ENCODE measurements at regions not wholly inside any gene's neighbourhood (a gene's known extent, or its start where the extent isn't known, plus 50 kb on each side); places are given as distances from the start of the nearest gene placed in this dataset.

DNA sequence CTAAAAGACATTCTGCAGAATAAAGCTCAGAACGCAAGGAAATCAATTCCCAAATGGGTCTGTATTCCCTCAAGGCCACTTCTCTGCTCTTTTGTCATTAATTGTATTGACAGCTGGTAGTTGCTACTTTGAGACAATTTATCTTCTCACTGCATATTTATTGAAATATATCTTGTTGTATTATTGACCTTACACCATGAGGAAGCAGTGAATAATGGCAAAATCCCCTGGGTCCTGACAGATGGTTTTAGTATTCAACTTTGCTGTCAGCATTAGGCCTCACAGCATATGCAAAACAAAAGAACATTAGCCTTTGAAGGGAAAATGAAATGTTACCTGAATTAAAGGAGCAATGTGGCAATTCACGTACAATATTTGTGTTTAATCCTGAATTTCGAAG is 406.1 kb upstream of the TRAM1L1 start:
- no peaks in the 10 kb centered on the region for H3K79me1 ChIP-seq (replicated peaks; ENCODE audit: low read length, poor library complexity, severe bottlenecking)
- no peak overlapping the region for H2BK5ac ChIP-seq (ENCODE audit: low read depth, low read length, poor library complexity, severe bottlenecking)
- no peak overlapping the region for H2BK15ac ChIP-seq (ENCODE audit: low read depth, poor library complexity, severe bottlenecking)
- H3K4ac ChIP-seq (ENCODE audit: low read depth in 1 of 2, low read length in 2 of 2): no peak overlapping the region
- H3K23ac ChIP-seq (ENCODE audit: low read length in 2 of 2): no peak overlapping the region
- no peak overlapping the region for H4K8ac ChIP-seq (ENCODE audit: low read length)
- 75% methylated on average over 2 of the region's 3 CpGs for WGBS
- no peak overlapping the region for H3K14ac ChIP-seq (ENCODE audit: low read length in 2 of 2)
- H2AFZ ChIP-seq (ENCODE audit: low read depth, low read length): no peak overlapping the region
- H2BK120ac ChIP-seq (ENCODE audit: low read depth, low read length): no peak overlapping the region
- no peak overlapping the region for H4K91ac ChIP-seq (ENCODE audit: low read length)
- DNase-seq: no peak
- H3K27ac ChIP-seq (ENCODE audit: low read length, poor library complexity, severe bottlenecking): no peak overlapping the region
- H2BK12ac ChIP-seq (ENCODE audit: low read length in 2 of 2): no peak overlapping the region
- H3K4me1 ChIP-seq (ENCODE audit: control insufficient read depth, insufficient read depth, low read depth, low read length): no peaks in the 10 kb centered on the region
- no peak overlapping the region for H2AK5ac ChIP-seq (ENCODE audit: low read length, severe bottlenecking)
- H3K18ac ChIP-seq (ENCODE audit: low read depth in 1 of 2, low read length in 2 of 2): no peak overlapping the region
- no peak overlapping the region for H3K4me2 ChIP-seq (ENCODE audit: low read length, poor library complexity, severe bottlenecking)
- no peaks in the 10 kb centered on the region for H3K9me3 ChIP-seq (ENCODE audit: control insufficient read depth, low read length)
- H3K9ac ChIP-seq (ENCODE audit: low read length): no peak overlapping the region
- no peaks in the 10 kb centered on the region for H3K36me3 ChIP-seq (ENCODE audit: control insufficient read depth in 1 of 2, insufficient read depth in 2 of 2, low read depth in 1 of 2, low read length in 2 of 2)
- no peak overlapping the region for H3K4me3 ChIP-seq (ENCODE audit: insufficient read depth in 1 of 2, low read depth in 1 of 2, low read length in 2 of 2)
- H3K27me3 ChIP-seq (ENCODE audit: control insufficient read depth in 1 of 2, insufficient read depth in 1 of 2, low read length in 2 of 2): no peaks in the 10 kb centered on the region

DNA sequence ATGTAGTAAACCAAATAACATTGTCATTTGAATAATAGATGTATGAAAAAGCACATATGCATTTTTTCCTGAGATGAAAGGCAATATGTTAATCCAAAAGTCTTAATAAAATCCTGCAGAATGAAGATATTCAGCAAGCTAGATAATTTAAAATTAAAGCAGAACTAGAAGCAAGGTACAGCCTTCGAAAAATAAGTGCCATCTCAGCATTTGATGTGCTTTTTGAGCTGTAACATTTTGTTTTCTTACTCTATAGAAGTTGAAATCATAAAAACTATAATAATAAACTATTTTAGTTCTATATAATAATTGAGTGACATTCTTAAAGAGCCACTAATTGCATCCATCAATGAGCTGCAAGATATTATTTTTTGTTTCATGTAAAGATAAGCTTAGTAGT is 410.4 kb upstream of the TRAM1L1 start:
- H2BK5ac ChIP-seq (ENCODE audit: low read depth, low read length, poor library complexity, severe bottlenecking): no peak overlapping the region
- H3K27me3 ChIP-seq (ENCODE audit: control insufficient read depth in 1 of 2, insufficient read depth in 1 of 2, low read length in 2 of 2): no peaks in the 10 kb centered on the region

DNA sequence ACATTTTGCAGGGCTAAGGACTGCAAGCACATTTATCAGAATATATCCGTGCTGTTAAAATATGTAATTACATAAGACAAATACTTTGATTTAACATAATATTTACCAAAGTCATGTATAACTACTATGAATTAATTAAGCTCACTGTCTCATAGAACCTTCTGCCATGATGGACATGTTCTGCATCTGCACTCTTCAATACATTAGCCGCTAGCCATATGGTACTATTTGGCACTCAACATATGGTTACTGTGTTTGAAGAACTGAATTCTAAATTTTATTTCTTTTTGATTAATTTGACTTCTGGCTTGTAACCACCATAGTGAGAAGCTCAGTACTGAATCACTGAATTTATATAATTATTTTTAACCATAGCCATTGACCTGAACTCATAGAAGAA is 427.0 kb upstream of the TRAM1L1 start:
- Histone ChIP-seq H2BK120ac (ENCODE audit: low read depth, low read length) (no peak overlapping the region), H3K14ac (ENCODE audit: low read length in 2 of 2) (no peak overlapping the region), H3K9me3 (ENCODE audit: control insufficient read depth, low read length) (no peaks in the 10 kb centered on the region), H2BK5ac (ENCODE audit: low read depth, low read length, poor library complexity, severe bottlenecking) (no peak overlapping the region), H2AK5ac (ENCODE audit: low read length, severe bottlenecking) (no peak overlapping the region), H3K27me3 (ENCODE audit: control insufficient read depth in 1 of 2, insufficient read depth in 1 of 2, low read length in 2 of 2) (no peaks in the 10 kb centered on the region), H3K79me1 (replicated peaks; ENCODE audit: low read length, poor library complexity, severe bottlenecking) (no peaks in the 10 kb centered on the region), H3K4me1 (ENCODE audit: control insufficient read depth, insufficient read depth, low read depth, low read length) (no peaks in the 10 kb centered on the region), H2AFZ (ENCODE audit: low read depth, low read length) (no peak overlapping the region), H3K36me3 (ENCODE audit: control insufficient read depth in 1 of 2, insufficient read depth in 2 of 2, low read depth in 1 of 2, low read length in 2 of 2) (no peaks in the 10 kb centered on the region), H3K27ac (ENCODE audit: low read length, poor library complexity, severe bottlenecking) (no peak overlapping the region), H3K4me3 (ENCODE audit: insufficient read depth in 1 of 2, low read depth in 1 of 2, low read length in 2 of 2) (no peak overlapping the region), H2BK12ac (ENCODE audit: low read length in 2 of 2) (no peak overlapping the region), H4K91ac (ENCODE audit: low read length) (no peak overlapping the region), H3K18ac (ENCODE audit: low read depth in 1 of 2, low read length in 2 of 2) (no peak overlapping the region), H2BK15ac (ENCODE audit: low read depth, poor library complexity, severe bottlenecking) (no peak overlapping the region), H4K8ac (ENCODE audit: low read length) (no peak overlapping the region), H3K4me2 (ENCODE audit: low read length, poor library complexity, severe bottlenecking) (no peak overlapping the region), H3K23ac (ENCODE audit: low read length in 2 of 2) (no peak overlapping the region), H3K9ac (ENCODE audit: low read length) (no peak overlapping the region), H3K4ac (ENCODE audit: low read depth in 1 of 2, low read length in 2 of 2) (no peak overlapping the region)
- DNase-seq: no peak
- WGBS: 80% methylated on average over 1 of the region's 2 CpGs

More for the DNA sequence above, 410.4 kb upstream of the TRAM1L1 start:
- DNase-seq: no peak
- no peak overlapping the region for H3K9ac ChIP-seq (ENCODE audit: low read length)
- H4K91ac ChIP-seq (ENCODE audit: low read length): no peak overlapping the region
- no peak overlapping the region for H2BK15ac ChIP-seq (ENCODE audit: low read depth, poor library complexity, severe bottlenecking)
- H3K23ac ChIP-seq (ENCODE audit: low read length in 2 of 2): no peak overlapping the region
- H3K36me3 ChIP-seq (ENCODE audit: control insufficient read depth in 1 of 2, insufficient read depth in 2 of 2, low read depth in 1 of 2, low read length in 2 of 2): no peaks in the 10 kb centered on the region
- no peak overlapping the region for H3K18ac ChIP-seq (ENCODE audit: low read depth in 1 of 2, low read length in 2 of 2)
- H4K8ac ChIP-seq (ENCODE audit: low read length): no peak overlapping the region
- H2BK120ac ChIP-seq (ENCODE audit: low read depth, low read length): no peak overlapping the region
- no peaks in the 10 kb centered on the region for H3K9me3 ChIP-seq (ENCODE audit: control insufficient read depth, low read length)
- no peak overlapping the region for H2AK5ac ChIP-seq (ENCODE audit: low read length, severe bottlenecking)
- H3K4me3 ChIP-seq (ENCODE audit: insufficient read depth in 1 of 2, low read depth in 1 of 2, low read length in 2 of 2): no peak overlapping the region
- no peak overlapping the region for H3K4ac ChIP-seq (ENCODE audit: low read depth in 1 of 2, low read length in 2 of 2)
- no CpG with 5 or more reads among the region's 1 CpG for WGBS
- H3K4me1 ChIP-seq (ENCODE audit: control insufficient read depth, insufficient read depth, low read depth, low read length): no peaks in the 10 kb centered on the region
- H3K4me2 ChIP-seq (ENCODE audit: low read length, poor library complexity, severe bottlenecking): no peak overlapping the region
- H3K27ac ChIP-seq (ENCODE audit: low read length, poor library complexity, severe bottlenecking): no peak overlapping the region
- H2AFZ ChIP-seq (ENCODE audit: low read depth, low read length): no peak overlapping the region
- no peak overlapping the region for H2BK12ac ChIP-seq (ENCODE audit: low read length in 2 of 2)
- H3K79me1 ChIP-seq (replicated peaks; ENCODE audit: low read length, poor library complexity, severe bottlenecking): no peaks in the 10 kb centered on the region
- no peak overlapping the region for H3K14ac ChIP-seq (ENCODE audit: low read length in 2 of 2)

DNA sequence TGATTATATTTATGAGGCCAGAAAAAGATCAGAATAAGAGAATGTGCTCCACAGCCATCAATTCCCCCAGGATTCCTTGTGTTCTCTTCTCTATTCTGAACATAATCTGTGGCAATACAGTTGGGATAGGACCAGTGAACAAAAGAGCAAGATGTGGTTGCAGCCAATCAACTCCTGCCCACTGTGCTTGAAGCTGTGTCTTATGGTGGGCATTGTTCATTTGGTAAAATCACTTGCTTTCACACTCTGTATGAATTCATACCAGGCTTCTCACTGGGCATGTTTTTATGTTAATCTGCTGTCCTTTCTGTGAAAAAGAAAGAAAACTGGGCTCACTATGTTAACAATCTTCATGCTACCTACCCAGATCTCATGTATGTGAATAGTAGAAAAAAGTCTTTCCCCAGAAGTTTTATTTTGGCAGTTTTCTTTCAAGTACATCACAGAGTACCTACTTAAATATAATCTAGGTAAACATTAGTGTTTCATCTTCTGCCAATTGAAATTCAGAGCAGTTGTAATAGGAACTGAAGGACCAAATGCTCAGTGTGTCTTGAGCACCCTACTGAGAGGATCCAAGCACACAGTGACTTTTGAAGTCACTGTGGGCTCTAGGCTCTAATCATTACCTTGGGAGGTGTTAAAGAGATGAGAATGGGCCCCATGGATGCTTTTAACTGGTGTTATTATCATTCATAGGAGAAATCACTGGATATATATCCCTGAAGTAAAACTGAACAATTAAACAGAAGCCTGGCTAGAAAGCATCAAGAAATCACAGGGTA is 429.2 kb upstream of the TRAM1L1 start:
- no peak overlapping the region for H4K91ac ChIP-seq (ENCODE audit: low read length)
- no peak overlapping the region for H2BK15ac ChIP-seq (ENCODE audit: low read depth, poor library complexity, severe bottlenecking)

More for the DNA sequence above, 429.2 kb upstream of the TRAM1L1 start:
- Histone ChIP-seq H3K27ac (ENCODE audit: low read length, poor library complexity, severe bottlenecking) (no peak overlapping the region), H3K4me2 (ENCODE audit: low read length, poor library complexity, severe bottlenecking) (no peak overlapping the region), H3K14ac (ENCODE audit: low read length in 2 of 2) (no peak overlapping the region), H2BK12ac (ENCODE audit: low read length in 2 of 2) (no peak overlapping the region), H3K27me3 (ENCODE audit: control insufficient read depth in 1 of 2, insufficient read depth in 1 of 2, low read length in 2 of 2) (no peaks in the 10 kb centered on the region), H3K4me3 (ENCODE audit: insufficient read depth in 1 of 2, low read depth in 1 of 2, low read length in 2 of 2) (no peak overlapping the region), H2AFZ (ENCODE audit: low read depth, low read length) (no peak overlapping the region), H2BK120ac (ENCODE audit: low read depth, low read length) (no peak overlapping the region), H3K18ac (ENCODE audit: low read depth in 1 of 2, low read length in 2 of 2) (no peak overlapping the region), H3K4me1 (ENCODE audit: control insufficient read depth, insufficient read depth, low read depth, low read length) (no peaks in the 10 kb centered on the region), H3K9ac (ENCODE audit: low read length) (no peak overlapping the region), H3K23ac (ENCODE audit: low read length in 2 of 2) (no peak overlapping the region), H3K36me3 (ENCODE audit: control insufficient read depth in 1 of 2, insufficient read depth in 2 of 2, low read depth in 1 of 2, low read length in 2 of 2) (no peaks in the 10 kb centered on the region), H2BK5ac (ENCODE audit: low read depth, low read length, poor library complexity, severe bottlenecking) (no peak overlapping the region), H3K4ac (ENCODE audit: low read depth in 1 of 2, low read length in 2 of 2) (no peak overlapping the region), H2AK5ac (ENCODE audit: low read length, severe bottlenecking) (no peak overlapping the region), H3K9me3 (ENCODE audit: control insufficient read depth, low read length) (peaks cover 8% of the 10 kb centered on the region), H4K8ac (ENCODE audit: low read length) (no peak overlapping the region), H3K79me1 (replicated peaks; ENCODE audit: low read length, poor library complexity, severe bottlenecking) (no peaks in the 10 kb centered on the region)
- DNase-seq: no peak
